GM23338 (cell line): ENCODE measurements at regions not wholly inside any gene's neighbourhood (a gene's known extent, or its start where the extent isn't known, plus 50 kb on each side); places are given as distances from the start of the nearest gene placed in this dataset.

Experiments used
- ATAC-seq: fragments of 200-7000 bp; cut with Tn5 transposase; 3 replicates; pipeline ENCODE4 v1.9.1; 2020
- DNase-seq: peaks from one replicate; pipeline ENCODE4 v3.0.0-alpha.2; 2015; ENCODE audit warnings: low spot score
- H2AFZ ChIP-seq: fragments of 200-600 bp; sonication (generic); 2 replicates; pipeline ENCODE4 v1.8.0; 2016; ENCODE audit warnings: antibody characterized with exemption, mild to moderate bottlenecking, moderate library complexity
- H3F3A ChIP-seq: fragments of 200-600 bp; sonication (generic); replicated peaks from 2 replicates; pipeline ENCODE4 v1.8.0; 2017; ENCODE audit warnings: antibody characterized with exemption, mixed run types, low read depth
- H3K27ac ChIP-seq: fragments of 200-600 bp; sonication (generic); 2 replicates; pipeline ENCODE4 v1.6.1; 2016; ENCODE audit warnings: low read depth
- H3K27me3 ChIP-seq: fragments of 200-600 bp; sonication (generic); 2 replicates; pipeline ENCODE4 v1.8.0; 2016; ENCODE audit warnings: mild to moderate bottlenecking, mixed run types, moderate library complexity; ENCODE audit not compliant: insufficient read depth
- H3K36me3 ChIP-seq: fragments of 200-600 bp; sonication (generic); 2 replicates; pipeline ENCODE4 v1.8.0; 2016; ENCODE audit warnings: mild to moderate bottlenecking; ENCODE audit not compliant: insufficient read depth
- H3K4me1 ChIP-seq: fragments of 200-600 bp; sonication (generic); 2 replicates; pipeline ENCODE4 v1.8.0; 2016; ENCODE audit warnings: mild to moderate bottlenecking, moderate library complexity; ENCODE audit not compliant: insufficient read depth
- H3K4me2 ChIP-seq: fragments of 200-600 bp; sonication (generic); 2 replicates; pipeline ENCODE4 v1.7.1; 2017; ENCODE audit warnings: mixed run types
- H3K4me3 ChIP-seq: fragments of 200-600 bp; sonication (generic); 2 replicates; pipeline ENCODE4 v1.6.1; 2016; ENCODE audit warnings: mixed run types
- H3K79me2 ChIP-seq: fragments of 200-600 bp; sonication (generic); replicated peaks from 2 replicates; pipeline ENCODE4 v1.8.0; 2017; ENCODE audit warnings: mild to moderate bottlenecking; ENCODE audit not compliant: insufficient read depth
- H3K9me2 ChIP-seq: fragments of 200-600 bp; sonication (generic); 2 replicates; pipeline ENCODE4 v1.8.0; 2017; ENCODE audit not compliant: insufficient read depth
- H4K20me1 ChIP-seq: fragments of 200-600 bp; sonication (generic); replicated peaks from 2 replicates; pipeline ENCODE4 v1.8.0; 2017; ENCODE audit warnings: mild to moderate bottlenecking; ENCODE audit not compliant: insufficient read depth
- H3K27ac Mint-ChIP-seq: 2 replicates; pipeline ENCODE4 v1.8.0; 2020; ENCODE audit warnings: inconsistent platforms, mild to moderate bottlenecking, moderate library complexity, mixed read lengths
- H3K27me3 Mint-ChIP-seq: 3 replicates; pipeline ENCODE4 v1.8.0; 2022; ENCODE audit warnings: low read depth, mild to moderate bottlenecking, moderate library complexity, mixed read lengths, inconsistent platforms; ENCODE audit not compliant: insufficient read depth, poor library complexity
- H3K36me3 Mint-ChIP-seq: 3 replicates; pipeline ENCODE4 v1.8.0; 2021; ENCODE audit warnings: low read depth, mild to moderate bottlenecking, inconsistent platforms, moderate library complexity, mixed read lengths
- H3K4me1 Mint-ChIP-seq: 3 replicates; pipeline ENCODE4 v1.8.0; 2020; ENCODE audit warnings: mild to moderate bottlenecking, inconsistent platforms, mixed read lengths
- H3K4me3 Mint-ChIP-seq: 3 replicates; pipeline ENCODE4 v1.8.0; 2021; ENCODE audit warnings: moderate library complexity, mild to moderate bottlenecking, inconsistent platforms, mixed read lengths
- H3K9me3 Mint-ChIP-seq: 3 replicates; pipeline ENCODE4 v1.8.0; 2020; ENCODE audit warnings: moderate library complexity, mild to moderate bottlenecking, inconsistent platforms, mixed read lengths
- CREB1 ChIP-seq: fragments of 250-450 bp; sonication (Bioruptor Pico); IDR thresholded peaks from 2 replicates; pipeline ENCODE4 v1.5.0; 2020; ENCODE audit warnings: low read depth, mild to moderate bottlenecking, moderate library complexity
- EZH2 ChIP-seq: fragments of 200-600 bp; sonication (generic); IDR thresholded peaks from one replicate; pipeline ENCODE4 v1.8.0; 2017; ENCODE audit warnings: antibody characterized with exemption, mild to moderate bottlenecking, low read depth; ENCODE audit not compliant: unreplicated experiment
- EZH2phosphoT487 ChIP-seq: fragments of 200-600 bp; sonication (generic); IDR thresholded peaks from one replicate; pipeline ENCODE4 v1.8.1; 2018; ENCODE audit warnings: antibody characterized with exemption; ENCODE audit not compliant: unreplicated experiment
- JUNB ChIP-seq: IDR thresholded peaks from one replicate; pipeline ENCODE4 v1.6.1; 2016; ENCODE audit warnings: antibody characterized with exemption; ENCODE audit not compliant: unreplicated experiment
- REST ChIP-seq: IDR thresholded peaks from one replicate; pipeline ENCODE4 v1.6.1; 2018; ENCODE audit warnings: antibody characterized with exemption; ENCODE audit not compliant: unreplicated experiment
- STAT1 ChIP-seq: IDR thresholded peaks from one replicate; pipeline ENCODE4 v1.6.1; 2016; ENCODE audit warnings: antibody characterized with exemption; ENCODE audit not compliant: unreplicated experiment
- ZNF114 ChIP-seq: fragments of 250-450 bp; sonication (Bioruptor Pico); IDR thresholded peaks from 2 replicates; pipeline ENCODE4 v1.5.0; 2020; ENCODE audit warnings: mild to moderate bottlenecking, moderate library complexity
- ZNF331 ChIP-seq: fragments of 250-450 bp; sonication (Bioruptor Pico); IDR thresholded peaks from 2 replicates; pipeline ENCODE4 v1.5.0; 2020; ENCODE audit warnings: low read depth, mild to moderate bottlenecking, moderate library complexity
- ZNF462 ChIP-seq: fragments of 250-450 bp; sonication (Bioruptor Pico); IDR thresholded peaks from 2 replicates; pipeline ENCODE4 v1.5.0; 2020; ENCODE audit warnings: mild to moderate bottlenecking, moderate library complexity
- TF ChIP-seq, protein P1 (sequence below): IDR thresholded peaks from 2 replicates; pipeline ENCODE4 v1.6.1; 2016; ENCODE audit warnings: antibody characterized with exemption

DNA sequence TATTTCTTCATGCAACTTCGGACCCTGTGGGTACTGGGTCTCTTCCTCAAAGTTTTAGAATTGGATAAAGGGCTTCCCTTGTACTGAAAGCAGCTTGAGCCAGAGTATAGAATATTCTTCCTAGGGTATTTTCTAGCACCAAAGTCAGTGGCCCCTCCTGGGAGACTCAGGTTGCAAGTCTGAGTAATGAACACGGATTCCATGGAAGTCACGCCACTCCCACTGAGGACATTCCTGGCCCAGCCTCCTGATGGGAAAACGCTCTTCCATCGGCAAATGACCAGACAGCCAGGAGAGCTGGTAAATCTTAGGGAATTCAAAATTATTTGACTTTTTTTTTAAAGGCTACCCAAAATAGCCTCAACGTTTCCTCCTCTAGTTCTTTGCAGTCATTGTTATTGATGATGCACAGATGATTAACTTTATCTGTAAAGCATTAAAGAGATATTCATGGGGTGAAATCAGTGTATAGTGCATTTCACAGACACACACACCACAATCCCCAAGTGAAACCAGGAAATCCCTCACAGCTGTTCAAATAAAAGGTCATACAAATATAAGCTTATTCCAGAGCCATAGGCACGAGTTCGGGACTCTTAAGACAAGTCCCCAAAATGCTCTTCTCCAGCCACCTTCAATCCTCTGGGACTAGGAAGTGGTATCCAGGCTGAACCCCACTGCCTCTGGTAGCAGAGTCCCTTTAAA lies 248.8 kb downstream of the SOD2 start:
- H3K36me3 ChIP-seq, result no peaks in the 10 kb centered on the region
- H3K79me2 ChIP-seq, result no peaks in the 10 kb centered on the region
- H3K9me2 ChIP-seq, result peaks cover 9% of the 10 kb centered on the region; the same call in 1 of the 2 replicates
- H3K4me3 ChIP-seq, result no peak overlapping the region
- no peaks in the 10 kb centered on the region for H3K4me1 ChIP-seq
- no peaks in the 10 kb centered on the region for H3K27me3 Mint-ChIP-seq
- TF ChIP-seq CREB1 (CRISPR knock-in tag), result no peak
- no peak for TF ChIP-seq EZH2
- H2AFZ ChIP-seq, result peak overlapping the region; percentile 14; the same call in 1 of the 2 replicates
- H4K20me1 ChIP-seq, result no peaks in the 10 kb centered on the region
- no peaks in the 10 kb centered on the region; the same call in 2 of the 3 replicates for H3K9me3 Mint-ChIP-seq
- H3K27ac Mint-ChIP-seq, result no peak overlapping the region
- no peak overlapping the region for H3K27ac ChIP-seq
- no peak overlapping the region for H3K4me3 Mint-ChIP-seq
- H3K36me3 Mint-ChIP-seq, result no peaks in the 10 kb centered on the region
- no peaks in the 10 kb centered on the region for H3K27me3 ChIP-seq
- H3K4me1 Mint-ChIP-seq, result no peaks in the 10 kb centered on the region
- H3F3A ChIP-seq, result no peaks in the 10 kb centered on the region
- ATAC-seq (no peak), DNase-seq (no peak)
- H3K4me2 ChIP-seq, result no peak overlapping the region

DNA sequence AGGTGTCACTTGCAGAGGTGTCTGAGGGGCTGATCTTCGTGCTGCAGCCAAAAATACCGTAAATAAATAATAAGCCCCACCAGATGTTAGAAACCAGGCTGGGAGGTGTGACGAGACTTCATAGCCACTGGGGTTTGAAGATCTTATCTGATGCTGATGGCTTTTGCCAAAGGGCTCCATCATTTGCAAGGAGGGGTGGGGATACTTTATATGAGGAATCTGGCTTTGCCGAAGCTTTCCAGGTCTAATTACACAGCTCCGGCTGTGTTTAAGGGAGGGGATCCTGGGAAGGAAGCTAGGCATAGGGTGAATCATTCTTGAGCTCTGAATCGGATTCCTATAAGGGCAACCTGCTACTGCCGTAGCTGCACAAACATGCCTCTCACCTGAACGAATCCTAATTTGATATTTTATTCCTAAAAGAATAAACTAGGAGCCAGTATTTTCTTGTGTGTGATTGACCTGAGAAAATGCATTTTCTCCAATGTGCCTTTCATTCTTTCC lies 249.6 kb downstream of the SOD2 start:
- no peak overlapping the region for H3K4me3 ChIP-seq
- Mint-ChIP-seq H3K36me3 (no peaks in the 10 kb centered on the region), H3K4me1 (0 out of 3 replicates have a peak, but pooled peaks cover 3% of the 10 kb centered on the region), H3K27ac (no peak overlapping the region), H3K9me3 (no peaks in the 10 kb centered on the region; the same call in 2 of the 3 replicates), H3K27me3 (no peaks in the 10 kb centered on the region), H3K4me3 (no peak overlapping the region)
- DNase-seq (no peak), ATAC-seq (no peak)
- H3K4me1 ChIP-seq, result no peaks in the 10 kb centered on the region
- H4K20me1 ChIP-seq, result no peaks in the 10 kb centered on the region
- peaks cover 9% of the 10 kb centered on the region; the same call in 1 of the 2 replicates for H3K9me2 ChIP-seq
- H2AFZ ChIP-seq, result peak overlapping the region; percentile 14; the same call in 1 of the 2 replicates
- no peaks in the 10 kb centered on the region for H3K79me2 ChIP-seq
- no peaks in the 10 kb centered on the region for H3K27me3 ChIP-seq
- H3K36me3 ChIP-seq, result no peaks in the 10 kb centered on the region
- H3K4me2 ChIP-seq, result no peak overlapping the region
- H3K27ac ChIP-seq, result no peak overlapping the region
- no peaks in the 10 kb centered on the region for H3F3A ChIP-seq
- TF ChIP-seq ZNF331 (no peak), EZH2 (no peak), REST (no peak), ZNF462 (CRISPR knock-in tag) (no peak), STAT1 (no peak), ZNF114 (CRISPR knock-in tag) (no peak), JUNB (no peak), EZH2phosphoT487 (no peak)
- TF ChIP-seq, protein P1, sequence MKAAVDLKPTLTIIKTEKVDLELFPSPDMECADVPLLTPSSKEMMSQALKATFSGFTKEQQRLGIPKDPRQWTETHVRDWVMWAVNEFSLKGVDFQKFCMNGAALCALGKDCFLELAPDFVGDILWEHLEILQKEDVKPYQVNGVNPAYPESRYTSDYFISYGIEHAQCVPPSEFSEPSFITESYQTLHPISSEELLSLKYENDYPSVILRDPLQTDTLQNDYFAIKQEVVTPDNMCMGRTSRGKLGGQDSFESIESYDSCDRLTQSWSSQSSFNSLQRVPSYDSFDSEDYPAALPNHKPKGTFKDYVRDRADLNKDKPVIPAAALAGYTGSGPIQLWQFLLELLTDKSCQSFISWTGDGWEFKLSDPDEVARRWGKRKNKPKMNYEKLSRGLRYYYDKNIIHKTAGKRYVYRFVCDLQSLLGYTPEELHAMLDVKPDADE, result no peak
